GM18867 (cell line): ENCODE measurements at regions not wholly inside any gene's neighbourhood (a gene's known extent, or its start where the extent isn't known, plus 50 kb on each side); places are given as distances from the start of the nearest gene placed in this dataset.

ENCODE experiments used
- ATAC-seq: cut with Tn5 transposase; IDR thresholded peaks from one replicate; pipeline ENCODE4 v1.9.1; 2021; ENCODE audit warnings: mild to moderate bottlenecking, moderate library complexity; ENCODE audit not compliant: unreplicated experiment

GRCh38 chr12:93318720-93319522 is 58.8 kb upstream of the NUDT4 start:
- no peak for ATAC-seq

- ATAC-seq: no peak
Observed at GRCh38 chr12:93319523-93320050, 58.1 kb upstream of the NUDT4 start.

GRCh38 chr12:93322784-93323183 is 54.9 kb upstream of the NUDT4 start:
- ATAC-seq: no peak

GRCh38 chr12:93323625-93324329 is 53.9 kb upstream of the NUDT4 start:
- peak; percentile 62 for ATAC-seq

GRCh38 chr12:93325855-93326254 is 51.9 kb upstream of the NUDT4 start:
- no peak for ATAC-seq
